Dendritic cell treated with granulocyte-macrophage colony-stimulating factor and Interleukin-4, amounts not matched to agents 40 ng/mL and 50 ng/mL, for 4 days (primary cell): ENCODE measurements at regions not wholly inside any gene's neighbourhood (a gene's known extent, or its start where the extent isn't known, plus 50 kb on each side); places are given as distances from the start of the nearest gene placed in this dataset.
"Not testable (repeated sequence)": the region's sequence is repeated elsewhere in the genome, so short reads cannot be mapped to it uniquely, and the experiment has no call there.

Experiments used
- H3K27ac Mint-ChIP-seq: one replicate; pipeline ENCODE4 v1.8.0; 2022; ENCODE audit warnings: mild to moderate bottlenecking, mixed read lengths
- H3K27me3 Mint-ChIP-seq: one replicate; pipeline ENCODE4 v1.8.0; 2022; ENCODE audit warnings: mild to moderate bottlenecking, mixed read lengths
- H3K36me3 Mint-ChIP-seq: one replicate; pipeline ENCODE4 v1.8.0; 2022; ENCODE audit warnings: low read depth, mixed read lengths
- H3K4me1 Mint-ChIP-seq: one replicate; pipeline ENCODE4 v1.8.0; 2022; ENCODE audit warnings: low read depth, mixed read lengths
- H3K4me3 Mint-ChIP-seq: one replicate; pipeline ENCODE4 v1.8.0; 2022; ENCODE audit warnings: mild to moderate bottlenecking, moderate library complexity, mixed read lengths
- H3K9me3 Mint-ChIP-seq: one replicate; pipeline ENCODE4 v1.8.0; 2022; ENCODE audit warnings: mixed read lengths
- intact Hi-C: fragments of 100-400 bp; cut with micrococcal nuclease; formaldehyde crosslinking; loops from one replicate; pipeline ENCODE4 v1.15.0; 2022

DNA sequence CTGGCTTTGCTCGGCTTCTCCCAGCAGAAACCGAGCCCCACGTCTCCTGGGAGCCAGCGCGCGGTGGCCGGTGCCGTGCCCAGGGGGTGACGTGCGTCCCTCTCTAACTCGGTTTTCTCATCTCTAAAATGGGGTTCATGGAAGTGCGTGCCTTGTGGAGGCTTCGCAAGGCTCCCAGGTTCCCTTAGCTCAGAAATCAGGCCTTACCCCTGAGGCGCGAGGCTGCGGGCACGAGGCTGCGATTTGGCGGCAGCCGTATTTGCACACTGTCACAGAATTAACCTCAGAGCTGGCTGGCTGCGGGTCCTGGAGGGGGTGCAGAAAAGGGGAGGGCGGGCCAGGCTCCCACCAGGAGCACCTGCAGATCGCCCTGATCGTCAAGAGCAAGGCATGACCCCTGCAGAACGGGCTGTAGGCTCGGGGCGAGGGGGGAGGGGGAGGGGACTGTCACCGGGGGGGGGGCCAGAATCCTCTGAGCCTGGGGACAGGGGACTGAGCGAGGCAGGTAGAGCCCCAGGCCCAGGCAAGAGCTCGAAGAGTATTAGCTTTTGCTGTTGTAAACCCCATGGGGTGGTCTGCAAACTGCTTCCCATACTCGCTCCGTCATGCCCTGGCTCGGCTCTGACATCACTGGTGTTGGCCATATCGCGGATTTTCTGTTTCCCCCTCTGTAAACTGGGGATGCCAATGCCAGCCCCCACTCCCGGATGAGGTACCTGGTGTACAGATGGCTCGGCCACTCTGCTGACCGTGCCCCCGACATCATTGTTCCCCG lies 62.2 kb downstream of the CCNE1 start:
- H3K4me1 Mint-ChIP-seq, result peaks cover 17% of the 10 kb centered on the region
- no peaks in the 10 kb centered on the region for H3K9me3 Mint-ChIP-seq
- H3K36me3 Mint-ChIP-seq, result no peaks in the 10 kb centered on the region
- peaks cover 35% of the 10 kb centered on the region for H3K27me3 Mint-ChIP-seq
- no peak overlapping the region for H3K27ac Mint-ChIP-seq
- H3K4me3 Mint-ChIP-seq, result peak overlapping the region; percentile 30
- intact Hi-C loops, result loop anchor here (1.0 kb wide), 3 partner anchors 103 to 144 kb away; no protein-coding TSS in a partner anchor

DNA sequence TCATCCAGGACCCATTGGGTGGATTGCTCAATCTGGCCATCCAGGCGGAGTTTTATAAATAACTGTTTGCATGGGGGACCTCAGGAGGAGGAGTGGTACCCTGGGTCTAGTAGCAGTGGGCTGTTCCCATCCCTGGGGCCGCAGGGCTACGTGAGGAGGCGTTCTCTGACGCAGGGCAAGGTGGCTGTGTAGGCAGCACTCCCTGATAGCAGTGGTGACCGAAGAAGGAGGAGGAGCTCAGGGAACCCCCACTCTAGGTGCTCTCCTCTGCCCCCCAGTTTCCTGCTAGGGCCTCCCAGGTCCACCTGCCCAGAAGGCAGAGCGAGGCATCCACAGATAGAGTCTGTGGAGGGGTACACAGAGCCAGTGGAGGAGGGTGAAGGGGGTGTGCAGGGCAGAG lies 64.1 kb downstream of the CCNE1 start:
- Mint-ChIP-seq H3K4me1 (peaks cover 17% of the 10 kb centered on the region), H3K27me3 (peaks cover 32% of the 10 kb centered on the region), H3K9me3 (no peaks in the 10 kb centered on the region), H3K4me3 (no peak overlapping the region), H3K36me3 (no peaks in the 10 kb centered on the region), H3K27ac (no peak overlapping the region)
- intact Hi-C loops, result no loop called here

DNA sequence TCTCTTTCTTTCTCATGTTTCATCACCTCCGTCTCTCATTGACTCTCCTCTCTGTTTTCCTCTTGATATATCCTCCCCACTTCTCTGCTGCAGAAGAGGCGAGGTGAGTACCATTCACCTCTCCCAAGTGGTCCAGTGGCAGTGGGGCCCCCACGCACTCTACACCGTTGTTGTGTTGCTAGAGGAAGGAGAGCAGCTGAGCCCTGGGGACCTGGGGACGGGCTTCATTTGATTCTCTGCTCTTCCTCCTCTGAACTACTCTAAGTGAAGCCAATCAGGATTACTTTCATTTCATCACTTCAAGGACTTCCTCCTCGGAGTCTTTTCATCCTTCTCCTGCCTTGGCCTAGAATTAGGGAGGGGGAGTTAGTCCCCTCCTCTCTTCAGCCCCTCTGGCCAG lies 64.6 kb downstream of the CCNE1 start:
- intact Hi-C loops, result no loop called here
- Mint-ChIP-seq H3K4me3 (no peak overlapping the region), H3K36me3 (no peaks in the 10 kb centered on the region), H3K27me3 (peaks cover 28% of the 10 kb centered on the region), H3K27ac (no peak overlapping the region), H3K9me3 (no peaks in the 10 kb centered on the region), H3K4me1 (peaks cover 17% of the 10 kb centered on the region)

DNA sequence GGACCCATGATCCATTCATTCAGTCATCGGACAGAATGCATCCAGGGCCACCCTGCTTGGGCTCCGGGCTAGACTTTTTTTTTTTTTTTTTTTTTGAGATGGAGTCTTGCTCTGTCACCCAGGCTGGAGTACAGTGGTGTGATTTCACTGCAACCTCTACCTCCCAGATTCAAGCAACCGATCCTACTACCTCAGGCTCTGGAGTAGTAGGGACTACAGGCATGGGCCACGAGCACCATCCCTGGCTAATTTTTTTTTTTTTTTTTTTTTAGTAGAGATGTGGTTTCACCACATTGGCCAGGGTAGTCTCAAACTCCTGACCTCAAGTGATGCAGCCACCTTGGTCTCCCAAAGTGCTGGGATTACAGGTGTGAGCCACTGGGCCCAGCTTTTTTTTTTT lies 65.1 kb downstream of the CCNE1 start:
- H3K9me3 Mint-ChIP-seq, H3K27ac Mint-ChIP-seq, H3K36me3 Mint-ChIP-seq, intact Hi-C loops, H3K4me3 Mint-ChIP-seq: not testable (repeated sequence)
- Mint-ChIP-seq H3K4me1 (peaks cover 17% of the 10 kb centered on the region), H3K27me3 (peaks cover 24% of the 10 kb centered on the region)

DNA sequence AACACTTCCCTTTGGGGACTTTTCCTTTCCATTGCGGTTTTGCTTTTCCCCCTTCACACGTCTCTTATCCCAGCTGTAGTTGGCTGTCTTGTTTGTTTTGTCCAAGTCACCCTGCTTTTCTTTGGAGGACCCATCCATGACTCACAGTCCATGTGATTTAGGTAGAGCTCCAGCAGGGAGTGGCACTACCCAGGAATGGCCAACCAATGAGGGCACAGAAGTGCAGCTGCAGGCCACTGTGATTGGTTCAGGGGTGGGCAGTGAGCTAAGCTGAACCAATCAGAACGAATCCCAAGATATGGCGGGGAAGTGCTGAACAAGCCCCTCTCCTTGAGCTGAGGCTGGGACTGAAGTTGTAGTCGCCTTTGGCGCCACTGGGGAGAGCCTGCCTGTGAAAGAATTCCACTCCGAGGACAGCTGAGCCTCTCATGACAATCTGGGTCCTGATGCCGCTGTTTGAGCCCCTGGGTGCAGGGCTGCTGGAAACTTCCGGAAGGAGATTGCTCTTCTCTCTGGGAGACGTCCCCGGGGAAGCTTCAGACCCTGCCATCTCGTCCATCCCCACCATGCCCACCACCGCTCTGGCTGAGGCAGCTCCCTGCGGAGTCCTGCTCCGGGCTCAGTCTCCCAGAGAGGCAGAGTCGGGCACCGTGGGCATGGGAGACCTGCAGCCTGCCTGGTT lies 62.9 kb upstream of the URI1 start:
- Mint-ChIP-seq H3K27me3 (peaks cover 6% of the 10 kb centered on the region), H3K9me3 (no peaks in the 10 kb centered on the region), H3K4me1 (peaks cover 7% of the 10 kb centered on the region), H3K4me3 (no peak overlapping the region), H3K27ac (no peak overlapping the region), H3K36me3 (no peaks in the 10 kb centered on the region)
- intact Hi-C loops, result no loop called here

DNA sequence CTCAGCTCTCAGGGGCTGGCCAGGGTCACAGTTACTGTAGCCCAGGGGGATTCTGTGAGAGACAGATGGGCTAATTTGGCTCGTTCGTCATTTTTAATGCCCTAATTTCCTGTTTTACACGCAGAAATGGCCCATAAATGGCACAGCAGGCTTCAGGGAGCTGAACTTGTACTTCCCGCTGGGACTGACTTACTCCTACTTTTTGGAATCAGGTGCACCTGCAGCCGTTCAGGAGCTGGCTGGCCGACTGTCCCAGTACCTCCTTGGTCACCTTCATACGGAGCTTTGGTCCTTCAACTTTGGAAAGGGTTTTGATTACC lies 62.4 kb upstream of the URI1 start:
- intact Hi-C loops, result no loop called here
- H3K27ac Mint-ChIP-seq, result no peak overlapping the region
- H3K9me3 Mint-ChIP-seq, result no peaks in the 10 kb centered on the region
- H3K4me1 Mint-ChIP-seq, result peaks cover 7% of the 10 kb centered on the region
- H3K36me3 Mint-ChIP-seq, result no peaks in the 10 kb centered on the region
- H3K27me3 Mint-ChIP-seq, result peaks cover 2% of the 10 kb centered on the region
- no peak overlapping the region for H3K4me3 Mint-ChIP-seq

DNA sequence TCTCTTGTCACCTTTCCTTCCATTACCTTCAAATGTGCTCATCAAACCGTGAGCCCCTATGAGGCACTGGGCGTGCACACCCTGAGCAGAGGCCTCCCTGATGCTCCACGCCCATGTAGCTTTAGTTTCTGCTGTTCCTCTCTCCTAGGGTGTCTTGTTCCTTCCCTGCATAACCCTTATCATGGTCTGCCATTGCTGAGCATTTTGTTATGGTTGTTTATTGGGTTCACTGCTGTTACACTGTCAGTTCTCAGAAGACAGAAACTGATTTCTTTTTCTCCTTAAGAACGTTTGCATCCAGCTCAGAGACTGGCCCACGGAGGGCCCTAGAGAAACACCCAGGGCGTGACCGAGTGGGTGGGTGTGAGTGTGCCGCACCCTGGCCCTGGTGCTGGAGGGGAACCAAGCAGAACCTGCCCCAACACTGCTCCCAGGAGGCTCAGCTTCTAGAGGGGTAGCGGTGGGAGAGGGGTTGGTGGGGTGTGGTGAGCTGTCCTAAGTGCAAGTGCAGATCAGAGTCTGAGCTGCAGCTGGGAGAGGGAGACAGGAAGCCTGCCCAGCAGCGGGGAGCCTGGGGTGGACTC lies 61.4 kb upstream of the URI1 start:
- Mint-ChIP-seq H3K4me1 (peaks cover 7% of the 10 kb centered on the region), H3K4me3 (no peak overlapping the region), H3K36me3 (no peaks in the 10 kb centered on the region), H3K27ac (no peak overlapping the region), H3K27me3 (no peaks in the 10 kb centered on the region), H3K9me3 (no peaks in the 10 kb centered on the region)
- intact Hi-C loops, result no loop called here

DNA sequence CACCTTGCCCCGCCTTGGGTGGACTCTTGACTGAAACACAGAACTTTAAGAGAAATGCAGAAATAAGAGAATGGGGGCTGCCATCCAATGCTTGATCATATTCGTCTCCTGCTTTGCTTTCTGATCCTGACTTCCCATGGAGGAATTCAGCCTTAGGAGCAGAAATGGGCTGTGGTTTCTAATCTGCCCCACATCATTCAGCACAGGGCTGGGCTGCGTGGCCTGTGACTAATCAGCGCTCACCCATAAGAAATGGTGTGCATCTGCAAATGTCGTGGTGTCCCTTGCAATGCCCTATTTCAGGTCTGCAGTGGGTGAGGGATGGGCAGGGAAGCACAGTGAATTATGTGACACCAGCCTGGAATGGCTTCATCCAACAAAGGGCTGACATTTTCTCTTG lies 60.7 kb upstream of the URI1 start:
- Mint-ChIP-seq H3K4me1 (peaks cover 4% of the 10 kb centered on the region), H3K9me3 (no peaks in the 10 kb centered on the region), H3K27ac (no peak overlapping the region), H3K4me3 (no peak overlapping the region), H3K36me3 (no peaks in the 10 kb centered on the region), H3K27me3 (no peaks in the 10 kb centered on the region)
- intact Hi-C loops, result no loop called here

DNA sequence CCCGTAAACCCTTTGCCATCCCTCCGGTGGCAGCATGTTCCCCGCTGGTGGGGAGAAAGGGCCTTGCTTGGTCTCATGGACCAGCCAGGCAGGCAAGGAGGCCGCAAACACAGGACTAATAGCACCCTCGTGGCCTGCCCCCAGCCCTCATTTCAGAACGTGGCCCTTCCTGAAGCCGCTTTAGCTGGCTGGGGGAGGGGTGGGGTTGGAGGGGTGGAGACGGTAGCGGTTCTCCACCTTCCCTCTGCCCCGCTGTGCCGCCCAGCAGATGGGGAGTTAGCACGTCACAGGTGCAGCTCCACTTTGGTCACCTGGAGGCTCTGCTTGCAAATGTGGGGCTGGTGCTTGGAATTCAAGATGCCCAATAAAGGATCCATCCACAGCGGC lies 59.3 kb upstream of the URI1 start:
- no peak overlapping the region for H3K27ac Mint-ChIP-seq
- H3K36me3 Mint-ChIP-seq, result no peaks in the 10 kb centered on the region
- peaks cover 2% of the 10 kb centered on the region for H3K27me3 Mint-ChIP-seq
- H3K4me1 Mint-ChIP-seq, result peaks cover 3% of the 10 kb centered on the region
- intact Hi-C loops, result no loop called here
- no peak overlapping the region for H3K4me3 Mint-ChIP-seq
- no peaks in the 10 kb centered on the region for H3K9me3 Mint-ChIP-seq

DNA sequence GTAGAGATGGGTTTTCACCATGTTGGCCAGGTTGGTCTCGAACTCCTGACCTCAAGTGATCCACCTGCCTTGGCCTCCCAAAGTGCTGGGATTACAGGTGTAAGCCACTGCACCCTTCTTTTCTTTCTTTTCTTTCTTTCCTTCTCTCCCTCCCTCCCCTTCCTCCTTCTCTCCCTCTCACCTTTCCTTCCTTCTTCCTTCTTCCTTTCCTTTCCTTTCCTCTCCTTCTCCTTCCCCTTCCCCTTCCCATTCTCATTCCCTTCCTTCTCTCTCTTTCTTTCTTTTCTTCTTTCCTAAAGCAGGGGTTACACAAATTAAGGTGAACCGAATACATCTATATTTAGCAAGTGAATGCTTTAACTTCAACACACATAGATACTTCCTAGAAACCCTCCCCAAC lies 58.0 kb upstream of the URI1 start:
- Mint-ChIP-seq H3K36me3 (no peaks in the 10 kb centered on the region), H3K27ac (no peak overlapping the region), H3K9me3 (no peaks in the 10 kb centered on the region), H3K27me3 (peaks cover 2% of the 10 kb centered on the region), H3K4me1 (peaks cover 5% of the 10 kb centered on the region), H3K4me3 (no peak overlapping the region)
- intact Hi-C loops, result no loop called here

DNA sequence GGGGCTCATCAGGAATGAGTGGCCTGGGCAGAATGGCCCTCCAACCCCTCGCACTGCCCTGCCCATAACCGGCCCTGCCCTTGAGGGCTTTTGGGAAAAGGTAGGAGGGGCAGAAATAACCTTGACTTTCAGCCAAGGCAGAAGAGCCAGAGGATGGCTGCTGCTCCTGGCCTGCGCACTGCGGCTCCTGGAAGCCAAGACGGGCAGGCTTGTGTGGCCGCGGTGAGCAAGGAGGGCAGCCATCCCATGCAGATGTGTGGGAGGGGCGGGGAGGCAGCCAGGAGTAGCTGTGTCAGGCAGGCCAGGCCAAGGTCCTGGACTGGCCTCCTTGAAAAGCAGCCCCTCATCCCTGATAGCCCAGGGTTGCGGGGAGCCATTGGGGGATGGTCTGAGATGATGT lies 57.6 kb upstream of the URI1 start:
- H3K36me3 Mint-ChIP-seq, result no peaks in the 10 kb centered on the region
- intact Hi-C loops, result no loop called here
- no peak overlapping the region for H3K27ac Mint-ChIP-seq

DNA sequence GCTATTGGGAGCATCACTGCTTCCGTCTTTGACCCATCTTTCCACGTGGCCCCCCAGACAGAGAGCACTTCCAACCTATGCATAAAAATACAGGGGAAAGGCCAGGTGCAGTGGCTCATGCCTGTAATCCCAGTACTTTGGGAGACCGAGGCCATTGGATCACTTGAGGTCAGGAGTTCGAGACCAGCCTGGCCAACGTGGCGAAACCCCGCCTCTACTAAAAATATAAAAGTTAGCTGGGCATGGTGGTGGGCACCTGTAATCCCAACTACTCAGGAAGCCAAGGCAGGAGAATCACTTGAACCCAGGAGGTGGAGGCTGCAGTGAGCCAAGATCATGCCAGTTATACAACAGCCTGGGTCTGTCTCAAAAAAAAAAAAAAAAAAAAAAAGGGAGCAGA lies 55.9 kb upstream of the URI1 start:
- H3K36me3 Mint-ChIP-seq, result not testable (repeated sequence)

More for the DNA sequence above, 57.6 kb upstream of the URI1 start:
- H3K4me1 Mint-ChIP-seq, result peaks cover 5% of the 10 kb centered on the region
- no peak overlapping the region for H3K4me3 Mint-ChIP-seq
- no peaks in the 10 kb centered on the region for H3K9me3 Mint-ChIP-seq
- peaks cover 2% of the 10 kb centered on the region for H3K27me3 Mint-ChIP-seq

DNA sequence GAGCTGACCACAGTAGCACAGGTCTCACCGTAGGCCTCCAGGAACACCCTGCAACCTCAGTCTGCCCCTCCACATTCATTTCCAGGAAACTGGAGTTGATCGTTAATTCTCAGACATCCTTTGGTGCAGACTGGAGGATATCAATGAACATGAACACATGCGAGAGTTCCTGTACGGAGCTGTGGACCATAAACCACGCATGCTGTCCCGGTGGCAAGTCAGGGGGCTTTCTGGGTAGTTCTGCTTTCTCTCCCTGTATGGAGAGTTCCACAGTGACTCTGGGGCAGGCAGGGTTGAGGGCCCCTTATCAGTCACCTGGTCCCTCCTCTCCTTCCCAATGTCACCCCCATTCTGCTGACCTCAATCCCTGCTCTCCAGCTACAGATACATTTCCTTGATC lies 55.5 kb upstream of the URI1 start:
- H3K27ac Mint-ChIP-seq, result no peak overlapping the region
- peaks cover 5% of the 10 kb centered on the region for H3K4me1 Mint-ChIP-seq
- H3K4me3 Mint-ChIP-seq, result no peak overlapping the region
- no peaks in the 10 kb centered on the region for H3K9me3 Mint-ChIP-seq
- H3K36me3 Mint-ChIP-seq, result no peaks in the 10 kb centered on the region
- intact Hi-C loops, result no loop called here
- peaks cover 2% of the 10 kb centered on the region for H3K27me3 Mint-ChIP-seq

More for the DNA sequence above, 55.9 kb upstream of the URI1 start:
- H3K27ac Mint-ChIP-seq, H3K4me3 Mint-ChIP-seq, H3K4me1 Mint-ChIP-seq, H3K9me3 Mint-ChIP-seq, intact Hi-C loops, H3K27me3 Mint-ChIP-seq: not testable (repeated sequence)

DNA sequence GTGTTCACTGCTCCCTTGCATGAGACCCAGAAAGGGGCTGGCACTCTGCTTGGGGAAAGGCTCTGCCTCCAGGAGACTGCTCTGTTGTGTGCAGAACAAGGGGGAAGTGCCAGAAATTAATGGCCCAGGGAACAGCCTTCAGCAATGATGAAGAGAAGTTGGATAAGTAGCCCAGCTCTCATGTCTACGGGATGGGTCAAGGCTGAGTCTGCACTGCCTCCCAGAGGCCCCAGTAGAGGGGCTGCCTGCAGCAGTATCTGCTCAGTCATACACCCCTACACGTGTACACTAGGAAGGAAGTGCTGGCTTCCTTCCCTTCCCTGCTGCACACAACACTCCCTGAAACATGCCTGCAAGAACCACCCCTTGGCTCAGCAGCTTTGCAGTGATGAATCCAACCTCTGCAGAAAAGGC lies 54.6 kb upstream of the URI1 start:
- H3K9me3 Mint-ChIP-seq, result no peaks in the 10 kb centered on the region
- no peak overlapping the region for H3K4me3 Mint-ChIP-seq
- H3K4me1 Mint-ChIP-seq, result peaks cover 5% of the 10 kb centered on the region
- no peaks in the 10 kb centered on the region for H3K36me3 Mint-ChIP-seq
- H3K27me3 Mint-ChIP-seq, result peaks cover 2% of the 10 kb centered on the region
- H3K27ac Mint-ChIP-seq, result no peak overlapping the region
- intact Hi-C loops, result no loop called here
